ENCODE measurements at regions not wholly inside any gene's neighbourhood (a gene's known extent, or its start where the extent isn't known, plus 50 kb on each side); places are given as distances from the start of the nearest gene placed in this dataset.
A peak's percentile ranks its signal among the peaks of the same experiment; 100 is the strongest.

DNA sequence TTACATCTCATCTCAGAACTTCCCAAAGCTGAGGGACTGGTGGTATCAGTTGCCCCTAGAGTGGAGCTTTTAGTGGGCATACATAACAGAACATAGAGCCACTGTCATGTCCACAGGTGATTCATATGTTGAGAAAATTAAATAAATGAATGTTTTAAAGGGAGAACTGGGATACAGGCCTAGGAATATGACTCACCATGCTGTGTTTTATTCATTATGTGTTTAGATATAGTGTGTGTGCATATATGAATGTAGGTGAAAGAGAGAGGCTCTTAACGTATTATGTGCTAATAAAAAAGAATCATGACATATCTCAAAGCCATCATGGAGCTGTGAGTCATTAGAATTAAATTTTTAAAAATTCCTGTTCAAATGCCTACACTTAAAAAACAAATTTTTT lies 332.2 kb upstream of the RSPO3 start:
- H3K4me1 ChIP-seq (replicated peaks; ENCODE audit: insufficient read depth) = no peaks in the 10 kb centered on the region
- no peak overlapping the region for H3K4me2 ChIP-seq
- H2AFZ ChIP-seq = no peak overlapping the region
- ChIA-PET CTCF (no interaction called here), POLR2A (ENCODE audit: unreplicated experiment) (no interaction called here)
- H3K79me2 ChIP-seq (ENCODE audit: low read depth) = no peaks in the 10 kb centered on the region
- no peaks in the 10 kb centered on the region for H4K20me1 ChIP-seq (ENCODE audit: insufficient read depth)
- H3K27me3 ChIP-seq (ENCODE audit: insufficient read depth, low read depth) = no peaks in the 10 kb centered on the region
- BruUV-seq (replicated peaks) = no TSS peak
- no peaks in the 10 kb centered on the region for H3K9me2 ChIP-seq (ENCODE audit: insufficient read depth)
- H3K4me3 ChIP-seq = no peak overlapping the region
- no peak for TF ChIP-seq EZH2 (IDR thresholded peaks at IDR 0.05; ENCODE audit: low read depth)
- no peak for TF ChIP-seq CTCF (conservative IDR thresholded peaks at IDR 0.05)
- H3F3A ChIP-seq (ENCODE audit: insufficient read depth, low read depth) = no peaks in the 10 kb centered on the region
- no peak for DNase-seq
- no peaks in the 10 kb centered on the region for H3K36me3 ChIP-seq (ENCODE audit: low read depth)
- H3K27ac ChIP-seq = no peak overlapping the region
- intact Hi-C loops (cut with micrococcal nuclease; ENCODE audit: unreplicated experiment) = no loop called here
- H3K9me3 ChIP-seq (ENCODE audit: insufficient read depth, low read depth) = no peaks in the 10 kb centered on the region

DNA sequence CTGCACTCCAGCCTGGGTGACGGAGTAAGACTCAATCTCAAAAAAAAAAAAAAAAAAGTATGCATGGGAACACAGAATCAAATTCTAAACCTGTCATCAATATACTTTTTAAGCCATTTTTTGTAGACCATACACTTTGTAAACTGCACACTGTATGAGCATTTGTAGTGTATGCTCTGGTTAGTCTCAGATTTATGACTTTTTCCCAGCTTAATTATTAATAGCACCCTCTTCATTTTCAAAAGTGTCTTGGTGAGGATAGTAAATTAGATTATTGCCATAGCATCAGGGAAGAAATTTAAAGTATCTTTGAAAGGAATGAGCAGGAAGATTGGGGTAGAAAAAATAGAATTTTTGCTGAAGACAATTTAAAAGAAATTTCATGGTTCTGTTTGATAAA lies 330.8 kb upstream of the RSPO3 start:
- POLR2A ChIA-PET (ENCODE audit: unreplicated experiment) = no interaction called here
- no peaks in the 10 kb centered on the region for H4K20me1 ChIP-seq (ENCODE audit: insufficient read depth)
- no peaks in the 10 kb centered on the region for H3K4me1 ChIP-seq (replicated peaks; ENCODE audit: insufficient read depth)
- no peaks in the 10 kb centered on the region for H3K36me3 ChIP-seq (ENCODE audit: low read depth)
- H3K4me3 ChIP-seq = no peak overlapping the region
- no peaks in the 10 kb centered on the region for H3K79me2 ChIP-seq (ENCODE audit: low read depth)
- H3K4me2 ChIP-seq = no peak overlapping the region
- no peak overlapping the region for H3K27ac ChIP-seq
- no TSS peak for BruUV-seq (replicated peaks)
- no peak overlapping the region for H2AFZ ChIP-seq
- no peaks in the 10 kb centered on the region for H3K9me2 ChIP-seq (ENCODE audit: insufficient read depth)
- no peaks in the 10 kb centered on the region for H3F3A ChIP-seq (ENCODE audit: insufficient read depth, low read depth)
- CTCF ChIA-PET = no interaction called here
- H3K9me3 ChIP-seq (ENCODE audit: insufficient read depth, low read depth) = no peaks in the 10 kb centered on the region
- no peak for TF ChIP-seq CTCF (conservative IDR thresholded peaks at IDR 0.05)
- TF ChIP-seq EZH2 (IDR thresholded peaks at IDR 0.05; ENCODE audit: low read depth) = no peak
- DNase-seq = no peak
- intact Hi-C loops (cut with micrococcal nuclease; ENCODE audit: unreplicated experiment) = no loop called here
- H3K27me3 ChIP-seq (ENCODE audit: insufficient read depth, low read depth) = no peaks in the 10 kb centered on the region

DNA sequence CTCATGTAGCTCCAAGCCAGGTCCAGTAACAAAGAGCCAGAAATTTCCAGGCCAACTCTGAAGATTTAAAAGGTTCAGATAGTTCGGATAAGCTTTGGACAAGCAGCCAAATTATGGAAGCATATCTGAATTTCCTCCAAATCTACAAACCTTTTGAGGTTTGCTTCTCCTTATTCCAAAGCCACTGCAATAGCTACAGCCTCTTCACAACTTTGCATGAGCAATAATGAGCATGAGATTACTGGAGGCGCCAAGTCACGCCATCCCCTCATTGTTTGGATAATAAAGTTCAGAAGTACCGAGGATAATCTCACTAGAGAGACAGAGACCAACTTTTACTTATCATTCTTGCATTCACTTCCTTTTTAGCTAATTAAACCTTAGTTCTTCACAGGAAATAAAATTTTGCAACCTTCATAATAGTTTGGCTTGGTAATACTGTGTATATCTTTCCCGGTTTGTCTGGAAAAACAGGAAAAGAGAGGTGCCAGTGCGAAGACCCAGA lies 329.6 kb upstream of the RSPO3 start:
- Histone ChIP-seq H3K79me2 (ENCODE audit: low read depth) (no peaks in the 10 kb centered on the region), H2AFZ (peak overlapping the region; percentile 23; the same call in 1 of the 2 replicates), H3K4me1 (replicated peaks; ENCODE audit: insufficient read depth) (no peaks in the 10 kb centered on the region), H3K9me3 (ENCODE audit: insufficient read depth, low read depth) (no peaks in the 10 kb centered on the region), H4K20me1 (ENCODE audit: insufficient read depth) (no peaks in the 10 kb centered on the region), H3K4me3 (no peak overlapping the region), H3K36me3 (ENCODE audit: low read depth) (no peaks in the 10 kb centered on the region), H3F3A (ENCODE audit: insufficient read depth, low read depth) (no peaks in the 10 kb centered on the region), H3K4me2 (no peak overlapping the region), H3K27me3 (ENCODE audit: insufficient read depth, low read depth) (no peaks in the 10 kb centered on the region), H3K27ac (no peak overlapping the region), H3K9me2 (ENCODE audit: insufficient read depth) (no peaks in the 10 kb centered on the region)
- DNase-seq = no peak
- no TSS peak for BruUV-seq (replicated peaks)
- no peak for TF ChIP-seq CTCF (conservative IDR thresholded peaks at IDR 0.05)
- TF ChIP-seq EZH2 (IDR thresholded peaks at IDR 0.05; ENCODE audit: low read depth) = no peak
- ChIA-PET CTCF (no interaction called here), POLR2A (ENCODE audit: unreplicated experiment) (no interaction called here)
- intact Hi-C loops (cut with micrococcal nuclease; ENCODE audit: unreplicated experiment) = no loop called here

All from PC-9 (cell line).